OCI-LY7 (cell line): ENCODE measurements at regions not wholly inside any gene's neighbourhood (a gene's known extent, or its start where the extent isn't known, plus 50 kb on each side); places are given as distances from the start of the nearest gene placed in this dataset.

Experiments
- BruUV-seq: library from RNA; stranded (reverse); fragments of 400-500 nt; replicated peaks from 2 replicates; lab custom pipeline; 2021; lab: Mats Ljungman, UMichigan
- CTCF ChIA-PET: fragments of 300-600 bp; sonication (Branson Sonifier 250); formaldehyde crosslinking; loops from one replicate; lab custom pipeline; 2022; ENCODE audit warnings: antibody characterized with exemption; ENCODE audit not compliant: unreplicated experiment; lab: Charles Lee
- POLR2A ChIA-PET: fragments of 300-600 bp; sonication (Branson Sonifier 250); formaldehyde crosslinking; loops from one replicate; lab custom pipeline; 2022; ENCODE audit warnings: antibody characterized with exemption; lab: Charles Lee
- DNase-seq: peaks from one replicate; pipeline ENCODE4 v3.0.0-alpha.2; 2015; ENCODE audit warnings: low spot score
- H2AFZ ChIP-seq: fragments of 200-600 bp; sonication (generic), shearing (Covaris generic); 2 replicates; pipeline ENCODE4 v1.6.1; 2014; ENCODE audit warnings: mild to moderate bottlenecking, antibody characterized with exemption, low read length, moderate library complexity
- H3K27ac ChIP-seq: fragments of 200-600 bp; sonication (generic); 2 replicates; pipeline ENCODE4 v1.5.1; 2014; ENCODE audit warnings: mixed run types, low read depth, mild to moderate bottlenecking, moderate library complexity, low read length, inconsistent platforms; ENCODE audit not compliant: poor library complexity, severe bottlenecking
- H3K36me3 ChIP-seq: fragments of 200-600 bp; sonication (generic); 2 replicates; pipeline ENCODE4 v1.6.1; 2014; ENCODE audit warnings: mild to moderate bottlenecking, antibody characterized with exemption, low read length, moderate library complexity, mixed read lengths; ENCODE audit not compliant: insufficient read depth
- H3K4me1 ChIP-seq: fragments of 200-600 bp; sonication (generic); 2 replicates; pipeline ENCODE4 v1.5.1; 2014; ENCODE audit warnings: mild to moderate bottlenecking, low read length; ENCODE audit not compliant: insufficient read depth, poor library complexity, severe bottlenecking
- H3K4me2 ChIP-seq: fragments of 200-600 bp; sonication (generic); 2 replicates; pipeline ENCODE4 v1.6.1; 2014; ENCODE audit warnings: mild to moderate bottlenecking, low read length
- H3K4me3 ChIP-seq: fragments of 200-600 bp; sonication (generic); 2 replicates; pipeline ENCODE4 v1.5.1; 2014; ENCODE audit warnings: mild to moderate bottlenecking, low read depth, low read length; ENCODE audit not compliant: poor library complexity, severe bottlenecking
- H3K79me2 ChIP-seq: fragments of 200-600 bp; sonication (generic); 2 replicates; pipeline ENCODE4 v1.6.1; 2016; ENCODE audit warnings: low read depth, mild to moderate bottlenecking, low read length, moderate library complexity, mixed read lengths; ENCODE audit not compliant: insufficient read depth
- H3K9me2 ChIP-seq: fragments of 200-600 bp; sonication (generic); 2 replicates; pipeline ENCODE4 v1.6.1; 2016; ENCODE audit warnings: mild to moderate bottlenecking, low read length, mixed read lengths; ENCODE audit not compliant: insufficient read depth
- H3K9me3 ChIP-seq: fragments of 200-600 bp; sonication (generic); 2 replicates; pipeline ENCODE4 v1.6.1; 2014; ENCODE audit warnings: mild to moderate bottlenecking, mixed run types, low read length, mixed read lengths
- H4K20me1 ChIP-seq: fragments of 200-600 bp; sonication (generic); 2 replicates; pipeline ENCODE4 v1.6.1; 2014; ENCODE audit warnings: mild to moderate bottlenecking, antibody characterized with exemption, low read length, moderate library complexity, mixed read lengths; ENCODE audit not compliant: insufficient read depth
- CTCF ChIP-seq: fragments of 200-600 bp; sonication (generic); conservative IDR thresholded peaks from 2 replicates; pipeline ENCODE4 v1.5.1; 2014; ENCODE audit warnings: mild to moderate bottlenecking, antibody characterized with exemption, low read length, moderate library complexity, mixed read lengths
- EZH2phosphoT487 ChIP-seq: fragments of 200-600 bp; sonication (generic); IDR thresholded peaks from 2 replicates; pipeline ENCODE4 v1.6.1; 2018; ENCODE audit warnings: low read depth, borderline replicate concordance, mild to moderate bottlenecking, mixed run types, antibody characterized with exemption, low read length, moderate library complexity, mixed read lengths
- intact Hi-C: fragments of 100-400 bp; cut with micrococcal nuclease; formaldehyde crosslinking; loops from one replicate; pipeline ENCODE4 v1.10.0; 2022; ENCODE audit not compliant: unreplicated experiment

GRCh38 chr7:156026603-156027002 is 214.3 kb upstream of the SHH start:
- intact Hi-C loops: no loop called here
- no TSS peak for BruUV-seq
- Histone ChIP-seq H3K4me3 (no peak overlapping the region), H2AFZ (no peak overlapping the region), H3K9me3 (no peaks in the 10 kb centered on the region), H3K4me1 (no peaks in the 10 kb centered on the region), H3K79me2 (no peaks in the 10 kb centered on the region), H3K36me3 (no peaks in the 10 kb centered on the region), H3K9me2 (no peaks in the 10 kb centered on the region), H3K27ac (no peak overlapping the region), H4K20me1 (no peaks in the 10 kb centered on the region), H3K4me2 (no peak overlapping the region)
- POLR2A ChIA-PET: interaction anchor here (0.7 kb wide), 1 partner anchor 285 kb away, joined by 3 read pairs; no protein-coding TSS in a partner anchor
- no peak for TF ChIP-seq CTCF
- CTCF ChIA-PET: no interaction called here
- DNase-seq: no peak

DNA sequence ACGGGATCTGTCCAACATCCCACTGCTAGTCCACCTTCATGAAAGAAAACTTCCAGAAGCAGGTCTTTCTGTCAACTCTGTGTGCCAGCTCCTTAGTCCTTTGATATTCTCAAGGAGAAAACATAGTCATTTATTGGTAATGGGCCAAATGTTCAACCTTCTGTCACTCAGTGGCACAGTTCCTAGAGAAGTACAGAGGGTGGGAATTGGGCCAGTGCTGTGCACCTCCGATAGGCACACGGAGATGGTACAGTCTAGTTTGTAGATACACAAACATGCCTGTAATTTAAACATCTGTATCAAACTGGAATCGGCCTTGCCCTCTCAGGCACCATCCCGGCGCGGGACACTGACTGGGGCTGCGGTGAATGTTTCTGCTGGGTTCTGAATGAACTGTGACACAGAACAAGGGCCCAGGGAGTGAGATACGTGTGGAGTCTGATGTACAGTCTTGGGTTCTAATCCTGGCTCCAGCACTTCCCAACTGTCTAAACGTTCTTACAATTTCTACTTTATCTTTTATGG is 213.9 kb upstream of the SHH start:
- DNase-seq: no peak
- no peak for TF ChIP-seq CTCF
- no peak for TF ChIP-seq EZH2phosphoT487
- Histone ChIP-seq H3K9me3 (no peaks in the 10 kb centered on the region), H3K4me2 (no peak overlapping the region), H2AFZ (no peak overlapping the region), H3K79me2 (no peaks in the 10 kb centered on the region), H3K36me3 (no peaks in the 10 kb centered on the region), H3K27ac (no peak overlapping the region), H3K4me1 (no peaks in the 10 kb centered on the region), H3K4me3 (no peak overlapping the region), H3K9me2 (no peaks in the 10 kb centered on the region), H4K20me1 (no peaks in the 10 kb centered on the region)
- no TSS peak for BruUV-seq
- ChIA-PET POLR2A (no interaction called here), CTCF (no interaction called here)
- intact Hi-C loops: no loop called here

DNA sequence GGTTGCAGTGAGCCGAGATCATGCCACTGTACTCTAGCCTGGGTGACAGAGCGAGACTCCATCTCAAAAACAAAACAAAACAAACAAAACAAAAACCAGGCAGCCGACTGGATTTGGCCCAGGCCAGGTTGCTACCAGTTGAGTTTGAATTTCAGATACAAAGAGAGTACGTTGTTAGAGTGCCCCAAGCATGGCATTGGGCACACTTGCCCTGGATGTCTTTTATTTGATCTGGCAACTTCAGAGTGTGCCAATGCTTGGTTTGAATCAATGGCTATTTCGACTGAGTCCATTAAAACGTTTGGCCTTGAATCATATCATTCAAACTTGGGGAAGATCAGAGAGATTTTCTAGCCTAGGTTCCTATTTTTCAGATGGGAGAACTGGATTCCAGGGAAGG is 213.4 kb upstream of the SHH start:
- Histone ChIP-seq H3K9me3 (no peaks in the 10 kb centered on the region), H3K27ac (no peak overlapping the region), H3K4me2 (no peak overlapping the region), H4K20me1 (no peaks in the 10 kb centered on the region), H3K4me1 (no peaks in the 10 kb centered on the region), H2AFZ (no peak overlapping the region), H3K4me3 (no peak overlapping the region), H3K9me2 (no peaks in the 10 kb centered on the region), H3K36me3 (no peaks in the 10 kb centered on the region), H3K79me2 (no peaks in the 10 kb centered on the region)
- intact Hi-C loops: no loop called here
- ChIA-PET CTCF (no interaction called here), POLR2A (no interaction called here)
- BruUV-seq: no TSS peak
- no peak for DNase-seq
- no peak for TF ChIP-seq EZH2phosphoT487
- no peak for TF ChIP-seq CTCF
